ENCODE measurements at regions not wholly inside any gene's neighbourhood (a gene's known extent, or its start where the extent isn't known, plus 50 kb on each side); places are given as distances from the start of the nearest gene placed in this dataset.

- ChIA-PET CTCF (no interaction called here), POLR2A (no interaction called here)
- no peak for DNase-seq (ENCODE audit: extremely low spot score)
- no peak for TF ChIP-seq CTCF (IDR thresholded peaks at IDR 0.05; ENCODE audit: control extremely low read depth, extremely low read depth, low read depth, missing control alignments)
Observed at GRCh38 chr3:176401211-176401610, 796.1 kb downstream of the TBL1XR1 start.

GRCh38 chr3:176399193-176399592 lies 798.1 kb downstream of the TBL1XR1 start:
- CTCF ChIA-PET, result no interaction called here
- TF ChIP-seq CTCF (IDR thresholded peaks at IDR 0.05; ENCODE audit: control extremely low read depth, extremely low read depth, low read depth, missing control alignments), result no peak
- DNase-seq (ENCODE audit: extremely low spot score), result no peak
- POLR2A ChIA-PET, result no interaction called here

GRCh38 chr3:176395240-176395639 lies 802.0 kb downstream of the TBL1XR1 start:
- ChIA-PET CTCF (interaction anchor here (3.3 kb wide), 1 partner anchor 12 kb away, joined by 7 read pairs; no protein-coding TSS in a partner anchor), POLR2A (no interaction called here)
- no peak for DNase-seq (ENCODE audit: extremely low spot score)
- TF ChIP-seq CTCF (IDR thresholded peaks at IDR 0.05; ENCODE audit: control extremely low read depth, extremely low read depth, low read depth, missing control alignments), result no peak

DNA sequence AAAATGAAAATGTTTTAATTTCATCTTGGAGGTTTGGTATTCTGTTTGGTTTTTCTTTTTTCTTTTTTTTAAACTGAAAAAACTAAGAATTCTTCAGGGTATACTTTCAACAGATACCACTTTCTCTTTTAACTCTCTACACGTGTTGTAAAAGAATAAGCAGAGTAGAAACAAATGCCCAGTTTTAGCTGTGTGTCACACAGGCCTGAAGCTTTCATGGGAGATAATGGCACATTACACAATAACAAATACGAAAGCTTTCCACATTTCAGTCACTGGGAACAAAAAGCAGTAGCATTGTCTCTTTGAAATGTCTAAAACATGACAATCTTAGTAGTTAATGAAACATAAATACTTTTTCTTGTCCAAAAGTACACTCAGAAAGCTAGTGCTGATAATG lies 818.5 kb downstream of the TBL1XR1 start:
- no peak for TF ChIP-seq CTCF (IDR thresholded peaks at IDR 0.05; ENCODE audit: control extremely low read depth, extremely low read depth, low read depth, missing control alignments)
- no peak for DNase-seq (ENCODE audit: extremely low spot score)
- POLR2A ChIA-PET, result no interaction called here
- CTCF ChIA-PET, result no interaction called here

- no peak for TF ChIP-seq CTCF (IDR thresholded peaks at IDR 0.05; ENCODE audit: control extremely low read depth, extremely low read depth, low read depth, missing control alignments)
- ChIA-PET POLR2A (no interaction called here), CTCF (no interaction called here)
- no peak for DNase-seq (ENCODE audit: extremely low spot score)
Observed at GRCh38 chr3:176376531-176376930, 820.8 kb downstream of the TBL1XR1 start.

DNA sequence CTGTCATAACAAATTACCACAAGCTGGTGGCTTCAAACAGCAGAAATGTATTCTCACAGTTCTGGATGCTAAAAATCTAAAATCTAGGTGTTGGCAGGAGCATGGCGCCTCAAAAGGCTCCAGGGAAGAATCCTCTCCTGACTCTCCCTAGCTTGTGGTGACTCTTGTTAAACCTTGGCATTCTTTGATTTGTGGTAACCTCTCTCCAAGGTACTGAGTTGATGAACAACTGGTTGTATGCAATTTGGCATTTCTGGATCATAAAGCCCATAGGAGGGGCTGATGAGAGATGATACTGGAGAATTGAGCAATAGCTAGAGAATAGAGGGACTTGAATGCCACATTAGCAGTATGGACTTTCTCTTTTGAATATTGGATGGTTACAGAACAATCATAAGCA lies 821.8 kb downstream of the TBL1XR1 start:
- ChIA-PET POLR2A (no interaction called here), CTCF (no interaction called here)
- DNase-seq (ENCODE audit: extremely low spot score), result no peak
- TF ChIP-seq CTCF (IDR thresholded peaks at IDR 0.05; ENCODE audit: control extremely low read depth, extremely low read depth, low read depth, missing control alignments), result no peak

DNA sequence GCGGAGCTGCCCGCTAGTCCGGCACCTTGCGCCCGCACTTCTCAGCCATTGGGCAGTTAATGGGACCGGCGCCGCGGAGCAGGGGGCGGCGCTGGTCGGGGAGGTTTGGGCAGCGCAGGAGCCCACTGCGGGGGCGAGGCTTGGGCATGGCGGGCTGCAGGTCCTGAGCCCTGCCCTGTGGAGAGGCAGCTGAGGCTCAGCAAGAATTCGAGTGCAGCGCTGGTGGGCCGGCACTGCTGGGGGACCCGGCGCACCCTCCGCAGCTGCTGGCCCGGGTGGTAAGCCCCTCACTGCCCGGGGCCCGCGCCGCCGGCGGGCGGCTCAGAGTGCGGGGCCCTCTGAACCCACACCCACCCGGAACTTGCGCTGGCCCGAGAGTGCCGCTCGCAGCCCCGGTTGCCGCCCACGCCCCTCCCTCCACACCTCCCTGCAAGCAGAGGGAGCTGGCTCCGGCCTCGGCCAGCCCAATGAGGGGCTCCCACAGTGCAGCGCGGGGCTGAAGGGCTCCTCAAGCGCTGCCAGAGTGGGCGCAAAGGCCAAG lies 835.0 kb downstream of the TBL1XR1 start:
- CTCF ChIA-PET, result no interaction called here
- POLR2A ChIA-PET, result no interaction called here
- no peak for DNase-seq (ENCODE audit: extremely low spot score)
- TF ChIP-seq CTCF (IDR thresholded peaks at IDR 0.05; ENCODE audit: control extremely low read depth, extremely low read depth, low read depth, missing control alignments), result no peak
